ENCODE measurements at regions not wholly inside any gene's neighbourhood (a gene's known extent, or its start where the extent isn't known, plus 50 kb on each side); places are given as distances from the start of the nearest gene placed in this dataset.

GRCh38 chrX:39629001-39629400 lies 468.8 kb downstream of the BCOR start:
- H3K4me3 ChIP-seq (ENCODE audit: low read depth in 1 of 3, low read length in 3 of 3) = no peak overlapping the region
- H3K9ac ChIP-seq (ENCODE audit: low read depth in 1 of 2, low read length in 2 of 2) = no peak overlapping the region
- no peak overlapping the region for H3K27ac ChIP-seq (ENCODE audit: low read depth in 1 of 2, low read length in 2 of 2)
- H3K9me3 ChIP-seq (ENCODE audit: control insufficient read depth in 4 of 4, low read length in 3 of 4) = no peaks in the 10 kb centered on the region
- TF ChIP-seq MAX (IDR thresholded peaks at IDR 0.05) = no peak
- no peak for TF ChIP-seq EGR1 (IDR thresholded peaks at IDR 0.05; ENCODE audit: low read depth in 2 of 2)
- no peak for TF ChIP-seq HNF4A (conservative IDR thresholded peaks at IDR 0.05)
- H3K36me3 ChIP-seq (ENCODE audit: control insufficient read depth in 4 of 4, insufficient read depth in 3 of 4, low read depth in 1 of 4, low read length in 3 of 4) = no peaks in the 10 kb centered on the region
- no peaks in the 10 kb centered on the region for H3K4me1 ChIP-seq (ENCODE audit: control insufficient read depth in 4 of 4, insufficient read depth in 4 of 4, low read length in 3 of 4)
- no peaks in the 10 kb centered on the region for H3K27me3 ChIP-seq (ENCODE audit: control insufficient read depth in 4 of 4, insufficient read depth in 4 of 4, low read length in 3 of 4)
- no peak for DNase-seq (ENCODE audit: low spot score)
- WGBS = 100% methylated on average over 1 of the region's 1 CpG

GRCh38 chrX:39630344-39630743 lies 467.4 kb downstream of the BCOR start:
- H3K27me3 ChIP-seq (ENCODE audit: control insufficient read depth in 4 of 4, insufficient read depth in 4 of 4, low read length in 3 of 4) = no peaks in the 10 kb centered on the region
- DNase-seq (ENCODE audit: low spot score) = no peak
- no peak overlapping the region for H3K27ac ChIP-seq (ENCODE audit: low read depth in 1 of 2, low read length in 2 of 2)
- no peak overlapping the region for H3K9ac ChIP-seq (ENCODE audit: low read depth in 1 of 2, low read length in 2 of 2)
- H3K4me1 ChIP-seq (ENCODE audit: control insufficient read depth in 4 of 4, insufficient read depth in 4 of 4, low read length in 3 of 4) = no peaks in the 10 kb centered on the region
- H3K4me3 ChIP-seq (ENCODE audit: low read depth in 1 of 3, low read length in 3 of 3) = no peak overlapping the region
- 80% methylated on average over 2 of the region's 2 CpGs for WGBS
- no peaks in the 10 kb centered on the region for H3K36me3 ChIP-seq (ENCODE audit: control insufficient read depth in 4 of 4, insufficient read depth in 3 of 4, low read depth in 1 of 4, low read length in 3 of 4)
- TF ChIP-seq NR2F2 (IDR thresholded peaks at IDR 0.05) = no peak
- no peak for TF ChIP-seq CTCF (IDR thresholded peaks at IDR 0.05; ENCODE audit: low read depth, low read length, missing input control)
- no peak for TF ChIP-seq RAD21 (IDR thresholded peaks at IDR 0.05)
- TF ChIP-seq EGR1 (IDR thresholded peaks at IDR 0.05; ENCODE audit: low read depth in 2 of 2) = no peak
- no peak for TF ChIP-seq GABPA (IDR thresholded peaks at IDR 0.05 in 1 of 2, conservative IDR thresholded peaks at IDR 0.05 in 1 of 2)
- no peak for TF ChIP-seq JUND (IDR thresholded peaks at IDR 0.05)
- TF ChIP-seq YY1 (IDR thresholded peaks at IDR 0.05) = no peak
- no peak for TF ChIP-seq HNF4A (conservative IDR thresholded peaks at IDR 0.05)
- H3K9me3 ChIP-seq (ENCODE audit: control insufficient read depth in 4 of 4, low read length in 3 of 4) = no peaks in the 10 kb centered on the region

GRCh38 chrX:39631276-39632229 lies 466.2 kb downstream of the BCOR start:
- Histone ChIP-seq H3K27me3 (ENCODE audit: control insufficient read depth in 4 of 4, insufficient read depth in 4 of 4, low read length in 3 of 4) (no peaks in the 10 kb centered on the region), H3K9ac (ENCODE audit: low read depth in 1 of 2, low read length in 2 of 2) (no peak overlapping the region), H3K4me1 (ENCODE audit: control insufficient read depth in 4 of 4, insufficient read depth in 4 of 4, low read length in 3 of 4) (no peaks in the 10 kb centered on the region), H3K9me3 (ENCODE audit: control insufficient read depth in 4 of 4, low read length in 3 of 4) (no peaks in the 10 kb centered on the region), H3K36me3 (ENCODE audit: control insufficient read depth in 4 of 4, insufficient read depth in 3 of 4, low read depth in 1 of 4, low read length in 3 of 4) (no peaks in the 10 kb centered on the region), H3K4me3 (ENCODE audit: low read depth in 1 of 3, low read length in 3 of 3) (no peak overlapping the region), H3K27ac (ENCODE audit: low read depth in 1 of 2, low read length in 2 of 2) (no peak overlapping the region)
- 98% methylated on average over 4 of the region's 4 CpGs for WGBS
- TF ChIP-seq HNF4A (conservative IDR thresholded peaks at IDR 0.05) (no peak), RAD21 (IDR thresholded peaks at IDR 0.05) (no peak), GABPA (IDR thresholded peaks at IDR 0.05 in 1 of 2, conservative IDR thresholded peaks at IDR 0.05 in 1 of 2) (no peak)
- DNase-seq (ENCODE audit: low spot score) = no peak

GRCh38 chrX:39633293-39633692 lies 464.5 kb downstream of the BCOR start:
- Histone ChIP-seq H3K4me1 (ENCODE audit: control insufficient read depth in 4 of 4, insufficient read depth in 4 of 4, low read length in 3 of 4) (no peaks in the 10 kb centered on the region), H3K4me3 (ENCODE audit: low read depth in 1 of 3, low read length in 3 of 3) (no peak overlapping the region), H3K9ac (ENCODE audit: low read depth in 1 of 2, low read length in 2 of 2) (no peak overlapping the region), H3K36me3 (ENCODE audit: control insufficient read depth in 4 of 4, insufficient read depth in 3 of 4, low read depth in 1 of 4, low read length in 3 of 4) (no peaks in the 10 kb centered on the region), H3K27ac (ENCODE audit: low read depth in 1 of 2, low read length in 2 of 2) (no peak overlapping the region), H3K27me3 (ENCODE audit: control insufficient read depth in 4 of 4, insufficient read depth in 4 of 4, low read length in 3 of 4) (no peaks in the 10 kb centered on the region), H3K9me3 (ENCODE audit: control insufficient read depth in 4 of 4, low read length in 3 of 4) (no peaks in the 10 kb centered on the region)
- WGBS = 79% methylated on average over 2 of the region's 2 CpGs
- no peak for DNase-seq (ENCODE audit: low spot score)
- TF ChIP-seq HNF4A (conservative IDR thresholded peaks at IDR 0.05) (no peak), FOXA2 (IDR thresholded peaks at IDR 0.05) (no peak), REST (IDR thresholded peaks at IDR 0.05) (no peak), CTCF (IDR thresholded peaks at IDR 0.05; ENCODE audit: low read depth, low read length, missing input control) (no peak), SP1 (IDR thresholded peaks at IDR 0.05) (no peak), JUND (IDR thresholded peaks at IDR 0.05) (no peak), EGR1 (IDR thresholded peaks at IDR 0.05; ENCODE audit: low read depth in 2 of 2) (no peak), FOXA1 (IDR thresholded peaks at IDR 0.05) (no peak)
